ENCODE measurements at regions not wholly inside any gene's neighbourhood (a gene's known extent, or its start where the extent isn't known, plus 50 kb on each side); places are given as distances from the start of the nearest gene placed in this dataset.
A peak's percentile ranks its signal among the peaks of the same experiment; 100 is the strongest.

GRCh38 chr21:35237287-35237686 is 188.2 kb upstream of the RUNX1 start:
- no peak for DNase-seq

DNA sequence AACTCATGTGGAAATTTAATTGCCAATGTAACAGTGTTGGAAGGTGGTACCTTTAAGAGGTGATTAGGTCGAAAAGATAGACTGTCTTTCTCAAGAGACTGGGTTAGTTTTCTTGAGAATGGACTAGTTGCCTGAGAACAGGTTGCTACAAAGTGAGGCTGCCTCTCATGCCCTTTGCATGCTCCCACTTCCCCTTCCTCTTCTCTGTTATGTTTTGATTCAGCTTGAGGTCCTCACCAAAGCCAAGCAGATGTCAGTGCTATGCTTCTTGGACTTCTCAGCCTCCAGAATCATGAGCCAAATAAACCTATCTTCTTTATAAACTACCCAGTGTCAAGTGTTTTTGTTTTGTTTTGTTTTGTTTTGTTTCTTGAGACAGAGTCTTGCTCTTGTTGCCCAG is 187.0 kb upstream of the RUNX1 start:
- DNase-seq = no peak

DNA sequence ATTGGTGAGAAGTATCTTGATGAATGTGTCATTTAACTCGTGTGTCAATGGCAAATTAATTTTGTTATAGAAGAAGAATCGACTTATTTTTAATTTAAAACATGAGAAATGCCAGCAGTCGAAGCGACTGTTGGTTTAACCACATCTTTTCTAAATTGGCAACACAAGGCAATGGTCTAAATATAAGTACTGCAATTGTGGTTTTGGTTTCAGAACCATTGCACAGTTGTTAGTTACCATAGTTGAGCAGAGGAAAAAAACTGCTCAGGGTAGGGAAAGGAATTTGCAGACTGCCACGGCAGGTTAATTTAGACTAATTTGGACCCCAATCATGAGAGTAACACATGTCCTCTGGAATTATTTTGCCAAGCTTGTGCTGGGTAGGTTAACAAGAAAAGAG is 185.6 kb upstream of the RUNX1 start:
- no peak for DNase-seq

GRCh38 chr21:35233756-35234155 is 184.7 kb upstream of the RUNX1 start:
- DNase-seq = no peak

DNA sequence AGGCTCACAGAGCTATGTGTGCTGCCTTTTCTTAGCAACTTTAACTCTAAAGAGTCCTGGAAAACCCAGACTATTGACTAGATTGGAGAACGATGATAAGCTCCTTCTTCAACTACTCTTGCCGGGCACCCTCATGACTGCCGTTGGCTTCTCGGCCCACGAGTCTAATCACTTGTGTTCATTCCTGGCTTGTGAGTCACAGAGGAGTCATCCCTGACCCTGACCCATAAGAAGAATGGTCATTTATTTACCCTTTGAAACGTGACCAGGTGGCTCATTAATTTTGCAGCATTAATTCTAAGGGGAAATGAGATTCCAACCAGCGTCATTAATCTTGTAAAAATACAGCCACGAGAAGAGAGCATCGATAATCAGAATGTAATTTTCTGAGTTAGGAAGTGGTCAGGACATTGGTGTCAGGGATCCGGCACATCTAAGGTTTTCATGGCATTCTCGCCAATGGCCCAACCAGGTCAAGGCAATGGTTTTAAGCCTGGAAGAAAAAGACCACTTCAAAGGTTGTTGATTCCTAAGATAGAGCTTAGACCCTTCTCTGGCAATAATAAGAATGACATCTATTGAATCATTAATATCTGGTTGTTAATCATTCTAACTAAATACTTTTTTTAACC is 183.6 kb upstream of the RUNX1 start:
- no peak for DNase-seq

- no peak for DNase-seq
These were observed 182.0 kb upstream of the RUNX1 start for GRCh38 chr21:35231090-35231489.

- no peak for DNase-seq
These were observed 180.2 kb upstream of the RUNX1 start for GRCh38 chr21:35229290-35229689.

GRCh38 chr21:35227786-35228185 is 178.7 kb upstream of the RUNX1 start:
- DNase-seq = no peak

DNA sequence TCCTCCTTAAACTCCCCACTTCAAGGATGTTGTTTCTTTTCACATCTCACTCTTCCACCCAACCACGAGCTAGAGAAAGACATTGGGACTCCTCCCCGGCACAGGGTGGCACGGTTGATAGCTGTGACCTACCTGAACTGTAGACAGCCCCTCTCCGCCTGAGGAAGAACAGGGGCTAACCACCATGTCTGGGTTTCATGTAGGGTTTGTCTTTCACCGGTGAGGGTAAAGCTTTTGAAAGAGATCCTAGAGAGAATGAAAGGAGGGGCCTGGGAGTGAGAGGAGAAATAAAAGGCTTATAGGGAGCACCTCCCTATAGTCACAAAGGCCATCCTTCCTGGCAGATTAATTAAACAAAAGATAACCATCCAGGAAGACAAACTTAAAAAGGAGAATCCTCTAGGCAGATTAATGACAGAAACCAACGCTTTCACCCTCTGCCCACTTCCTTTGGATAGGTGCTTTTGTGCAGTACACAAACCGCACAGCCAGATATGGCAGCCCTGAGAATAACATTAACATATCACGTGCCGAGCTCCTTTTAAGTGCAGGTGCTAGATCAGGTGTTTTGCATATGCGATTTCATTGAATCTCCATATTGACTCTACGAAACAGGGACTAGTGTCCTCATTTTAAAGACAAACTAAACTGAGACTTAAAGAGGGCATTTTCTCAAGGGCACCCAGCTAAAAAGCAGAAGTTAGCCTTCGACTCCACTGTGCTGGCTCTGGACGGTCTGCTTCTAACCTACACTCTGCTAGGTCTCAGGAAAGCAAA is 178.1 kb upstream of the RUNX1 start:
- DNase-seq = peak; percentile 61

- DNase-seq = no peak
These were observed 177.2 kb upstream of the RUNX1 start for GRCh38 chr21:35226328-35226727.

- no peak for DNase-seq
These were observed 176.5 kb upstream of the RUNX1 start for GRCh38 chr21:35225573-35225972.

- DNase-seq = no peak
These were observed 174.5 kb upstream of the RUNX1 start for GRCh38 chr21:35223480-35224156.

DNA sequence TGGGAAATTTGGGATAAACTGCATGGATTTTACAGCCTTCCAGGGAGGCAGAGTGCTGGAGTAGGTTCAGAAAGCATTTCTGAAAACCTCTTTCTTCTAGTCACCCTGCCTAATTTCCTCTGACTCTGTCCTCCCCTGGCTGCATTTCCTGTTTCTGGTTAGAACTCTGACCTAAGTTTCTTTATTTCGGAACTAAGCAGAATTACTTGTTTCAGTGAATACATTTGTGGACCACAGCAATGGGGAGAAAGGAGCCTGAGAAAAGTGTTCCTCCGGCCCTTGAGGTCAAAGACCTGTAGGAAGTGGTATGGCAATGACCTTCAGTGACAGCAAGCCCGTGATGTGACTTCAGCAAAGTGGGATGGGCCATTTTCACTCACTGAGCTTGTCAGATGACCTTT is 173.4 kb upstream of the RUNX1 start:
- DNase-seq = no peak

- no peak for DNase-seq
These were observed 172.9 kb upstream of the RUNX1 start for GRCh38 chr21:35222021-35222420.

DNA sequence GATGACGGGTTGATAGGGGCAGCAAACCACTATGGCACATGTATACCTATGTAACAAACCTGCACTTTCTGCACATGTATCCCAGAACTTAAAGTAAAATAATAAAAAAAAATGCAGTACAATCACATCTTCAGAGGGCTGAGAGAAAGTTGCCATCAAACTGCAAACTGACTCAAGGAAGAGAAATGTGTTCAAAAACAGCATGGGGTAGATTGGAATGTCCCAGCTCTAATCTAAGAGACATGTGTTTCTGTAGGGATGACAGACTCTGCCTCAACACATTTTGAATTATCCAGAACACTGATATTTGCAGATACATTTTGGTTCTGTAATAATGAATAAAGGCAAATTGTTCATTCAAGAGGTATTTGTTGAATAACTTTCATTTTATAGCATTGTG is 171.2 kb upstream of the RUNX1 start:
- DNase-seq = no peak

DNA sequence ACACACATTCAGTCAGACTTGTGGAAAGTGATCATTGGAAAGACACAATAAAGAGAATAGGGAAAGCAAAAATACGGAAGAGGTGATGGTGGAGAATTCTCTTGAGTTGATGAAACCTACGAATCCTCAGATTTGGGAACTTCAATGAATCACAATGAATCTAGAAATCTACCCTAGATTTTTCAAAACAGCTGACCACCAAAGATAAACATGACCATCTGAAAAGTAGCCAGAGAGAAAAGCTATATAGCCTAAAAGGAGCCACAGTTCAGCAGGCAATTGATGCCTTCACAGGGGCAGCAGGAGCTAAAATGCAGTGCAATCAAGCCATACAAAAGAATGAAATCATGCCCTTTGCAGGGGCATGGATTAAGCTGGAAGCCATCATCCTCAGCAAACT is 170.6 kb upstream of the RUNX1 start:
- DNase-seq = no peak

DNA sequence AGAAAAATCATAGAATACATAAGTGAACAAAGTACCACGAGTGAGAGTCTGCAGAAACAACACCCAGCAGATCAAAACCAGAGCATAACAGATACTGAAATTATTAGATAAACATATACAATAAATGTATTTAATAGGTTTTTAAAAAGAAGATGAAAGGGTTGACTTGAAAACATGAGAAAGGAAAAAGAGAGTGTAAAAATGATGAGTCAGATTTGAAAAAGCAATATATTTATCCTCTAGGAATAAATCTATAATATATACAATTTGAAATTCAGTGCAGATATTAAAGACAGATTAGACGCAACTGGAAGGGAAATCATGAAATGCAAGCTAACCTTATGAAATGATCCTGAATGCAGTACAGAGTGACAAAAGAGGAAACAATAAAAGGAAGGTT is 170.2 kb upstream of the RUNX1 start:
- no peak for DNase-seq

DNA sequence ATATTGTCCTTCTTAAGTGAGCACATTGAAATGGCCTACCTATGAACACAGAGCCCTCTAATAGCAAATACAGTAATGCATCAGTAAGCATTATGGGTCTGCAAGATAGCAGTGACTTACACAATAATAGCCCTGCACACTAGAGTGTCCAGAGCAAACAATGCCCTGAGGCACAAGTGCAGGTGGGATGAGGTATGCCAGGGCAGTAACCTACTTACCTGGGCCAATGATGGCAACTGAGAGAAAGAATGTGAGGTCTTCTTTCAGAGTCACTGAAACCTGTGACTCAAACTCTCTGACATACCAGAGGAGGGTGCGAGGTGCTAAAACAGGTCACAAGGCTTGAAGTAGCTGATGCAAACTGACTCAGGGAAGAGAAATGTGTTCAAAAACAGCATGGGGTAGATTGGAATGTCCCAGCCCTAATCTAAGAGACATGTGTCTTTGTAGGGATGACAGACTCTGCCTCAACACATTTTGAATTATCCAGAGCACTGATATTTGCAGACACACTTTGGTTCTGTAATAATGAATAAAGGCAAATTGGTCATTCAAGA is 168.5 kb upstream of the RUNX1 start:
- no peak for DNase-seq

DNA sequence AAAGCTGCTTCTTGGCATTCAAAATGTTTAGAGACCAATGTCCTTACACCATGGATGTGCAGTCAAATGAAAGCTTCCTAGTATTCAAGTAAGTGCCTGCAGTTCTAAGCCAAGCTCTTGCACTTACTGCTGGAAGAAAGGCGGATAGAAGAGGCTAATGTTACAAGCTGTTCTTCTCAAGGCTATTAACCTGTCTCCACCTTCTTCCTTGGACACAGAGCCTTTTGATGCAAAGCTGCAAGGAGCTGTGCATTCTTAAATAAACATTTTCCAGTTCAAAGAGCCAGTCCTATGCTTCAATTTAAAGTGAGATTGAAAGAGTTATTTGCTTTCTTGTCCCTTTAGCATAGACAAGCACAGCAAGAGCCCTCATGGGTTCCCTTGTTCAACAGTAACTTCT is 167.9 kb upstream of the RUNX1 start:
- DNase-seq = no peak

- DNase-seq = no peak
These were observed 166.8 kb upstream of the RUNX1 start for GRCh38 chr21:35215870-35216269.

DNA sequence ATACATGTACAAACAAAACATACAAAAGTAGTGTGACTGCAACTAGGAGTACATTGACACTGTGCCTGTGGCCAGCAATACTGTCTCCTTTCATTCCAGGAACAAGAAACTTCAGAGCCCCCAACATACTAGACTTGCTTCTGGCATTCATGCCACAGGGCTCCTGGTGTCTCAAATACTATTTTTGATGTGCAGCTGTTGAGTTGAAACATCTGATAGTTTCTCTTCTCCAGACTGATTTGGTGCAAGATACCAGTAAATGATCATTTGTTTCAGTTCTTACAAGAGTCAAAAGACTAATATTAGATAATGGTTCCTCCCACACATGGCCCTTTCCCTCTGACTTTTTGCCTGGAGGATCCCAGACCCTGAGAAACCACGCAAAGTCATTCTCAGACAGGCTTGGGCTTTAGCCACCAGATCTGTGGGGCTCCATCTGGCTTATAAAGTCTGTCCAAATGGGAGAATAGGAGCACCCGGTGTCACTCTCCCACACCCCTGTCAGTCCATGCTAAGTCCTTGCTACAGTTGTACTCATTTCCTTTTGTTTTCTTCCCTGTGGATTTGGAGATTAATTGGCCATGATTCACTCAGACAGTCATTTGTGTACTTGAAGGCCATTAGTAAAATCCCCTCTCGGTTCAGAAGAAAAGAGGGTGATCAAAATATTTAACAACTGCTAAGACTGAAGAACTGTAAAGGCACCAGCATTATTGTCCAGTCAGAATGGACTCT is 163.5 kb upstream of the RUNX1 start:
- no peak for DNase-seq

- DNase-seq = no peak
These were observed 162.7 kb upstream of the RUNX1 start for GRCh38 chr21:35211782-35212181.

- DNase-seq = no peak
These were observed 161.0 kb upstream of the RUNX1 start for GRCh38 chr21:35210093-35210492.

Measured in CD4-positive, alpha-beta T cell treated with Interleukin-6 for 4 hours (primary cell).